B cell (primary cell): ENCODE measurements at regions not wholly inside any gene's neighbourhood (a gene's known extent, or its start where the extent isn't known, plus 50 kb on each side); places are given as distances from the start of the nearest gene placed in this dataset.

ENCODE experiments used
- ATAC-seq: fragments of 200-7000 bp; cut with Tn5 transposase; one replicate; pipeline ENCODE4 v1.10.0; 2021; ENCODE audit warnings: low read depth, mild to moderate bottlenecking, moderate number of reproducible peaks, moderate library complexity
- CTCF ChIA-PET: fragments of 350-600 bp; sonication (Branson Sonifier 250); formaldehyde crosslinking; loops from one replicate; lab custom pipeline; 2021; ENCODE audit warnings: antibody characterized with exemption, inconsistent platforms; lab: Charles Lee
- POLR2A ChIA-PET: fragments of 350-600 bp; sonication (Branson Sonifier 250); formaldehyde crosslinking; loops from one replicate; lab custom pipeline; 2021; ENCODE audit warnings: antibody characterized with exemption; lab: Charles Lee
- DNase-seq: peaks from one replicate; pipeline ENCODE4 v3.0.0; 2013
- H2AFZ ChIP-seq: 2 replicates; pipeline ENCODE4 v1.6.1; 2012; ENCODE audit warnings: mild to moderate bottlenecking, low read depth, low read length; ENCODE audit not compliant: insufficient read depth, poor library complexity, severe bottlenecking
- H3K27ac ChIP-seq, 2 donors: 1 replicate in 1 of 2; 2 replicates in 1 of 2; pipeline ENCODE4 v1.5.1; 2012 to 2013; ENCODE audit warnings: low read length in 2 of 2, mild to moderate bottlenecking in 2 of 2, moderate library complexity in 1 of 2
- H3K27me3 ChIP-seq, 4 experiments: fragments of 200-600 bp in 1 of 4; sonication (generic) in 1 of 4; replicated peaks in 1 of 4; 1 replicate in 2 of 4; 2 replicates in 2 of 4; pipeline versions ENCODE4 v1.6.1 to v1.7.0; 2013 to 2016; ENCODE audit warnings: low read length in 3 of 4, mild to moderate bottlenecking in 2 of 4, mixed read lengths in 1 of 4, moderate library complexity in 1 of 4; ENCODE audit not compliant: insufficient read depth in 4 of 4, control insufficient read depth in 3 of 4; ENCODE audit errors: control extremely low read depth in 1 of 4
- H3K36me3 ChIP-seq, 2 experiments: replicated peaks in 1 of 2; 1 replicate in 1 of 2; 2 replicates in 1 of 2; pipeline versions ENCODE4 v1.6.1 to v1.7.1; 2013; ENCODE audit warnings: low read length in 1 of 2; ENCODE audit not compliant: insufficient read depth in 2 of 2, control insufficient read depth in 1 of 2; ENCODE audit errors: control extremely low read depth in 1 of 2, extremely low read depth in 1 of 2
- H3K4me1 ChIP-seq, 2 donors: fragments of 200-600 bp in 1 of 2; sonication (generic) in 1 of 2; 1 replicate in 1 of 2; 2 replicates in 1 of 2; pipeline versions ENCODE4 v1.5.1 to v1.6.1; 2013 to 2017; ENCODE audit warnings: low read length in 2 of 2; ENCODE audit not compliant: control insufficient read depth in 2 of 2, insufficient read depth in 2 of 2
- H3K4me2 ChIP-seq: replicated peaks from 2 replicates; pipeline ENCODE3; 2012; ENCODE audit warnings: mild to moderate bottlenecking, low read depth, low read length; ENCODE audit not compliant: poor library complexity, severe bottlenecking
- H3K4me3 ChIP-seq, 5 experiments: fragments of 200-600 bp in 1 of 5; sonication (generic) in 1 of 5; 1 replicate in 3 of 5; 2 replicates in 2 of 5; pipeline versions ENCODE4 v1.5.1 to v1.7.0; 2011 to 2016; ENCODE audit warnings: low read length in 4 of 5, mild to moderate bottlenecking in 4 of 5, low read depth in 2 of 5, control low read depth in 1 of 5, moderate library complexity in 1 of 5; ENCODE audit not compliant: insufficient read depth in 1 of 5; ENCODE audit errors: control extremely low read depth in 1 of 5, extremely low read depth in 1 of 5
- H3K79me2 ChIP-seq: fragments of 200-600 bp; sonication (generic); one replicate; pipeline ENCODE4 v1.6.0; 2016; ENCODE audit warnings: low read length; ENCODE audit not compliant: control insufficient read depth, insufficient read depth
- H3K9ac ChIP-seq: fragments of 200-600 bp; sonication (generic); 2 replicates; pipeline ENCODE4 v1.6.1; 2017; ENCODE audit warnings: mild to moderate bottlenecking, low read length, moderate library complexity
- H3K9me3 ChIP-seq, 3 donors: one replicate each; pipeline versions ENCODE4 v1.6.1 to v1.7.1; 2013; ENCODE audit warnings: low read length in 2 of 3; ENCODE audit not compliant: control insufficient read depth in 2 of 3, insufficient read depth in 1 of 3; ENCODE audit errors: control extremely low read depth in 1 of 3
- H4K20me1 ChIP-seq: 2 replicates; pipeline ENCODE4 v1.6.0; 2012; ENCODE audit warnings: mild to moderate bottlenecking, low read length; ENCODE audit not compliant: insufficient read depth, control insufficient read depth, poor library complexity, severe bottlenecking
- H3K27ac Mint-ChIP-seq: one replicate; pipeline ENCODE4 v1.8.0; 2021; ENCODE audit warnings: mixed read lengths
- H3K27me3 Mint-ChIP-seq: one replicate; pipeline ENCODE4 v1.8.0; 2021; ENCODE audit warnings: mixed read lengths
- H3K4me1 Mint-ChIP-seq: one replicate; pipeline ENCODE4 v1.8.0; 2021; ENCODE audit warnings: mixed read lengths
- H3K4me3 Mint-ChIP-seq: one replicate; pipeline ENCODE4 v1.8.0; 2021; ENCODE audit warnings: mixed read lengths
- H3K9me3 Mint-ChIP-seq: one replicate; pipeline ENCODE4 v1.8.0; 2022; ENCODE audit warnings: mixed read lengths; ENCODE audit not compliant: insufficient read depth
- EZH2 ChIP-seq: IDR thresholded peaks from 2 replicates; pipeline ENCODE4 v1.6.1; 2012; ENCODE audit warnings: borderline replicate concordance, low read depth, mild to moderate bottlenecking, moderate library complexity, low read length; ENCODE audit not compliant: insufficient read depth, poor library complexity, severe bottlenecking
- WGBS: methylation state at CpG from one replicate; pipeline ENCODE4 v1.1.5; 2013; ENCODE audit warnings: missing lambda C conversion rate; ENCODE audit not compliant: insufficient coverage; 5-methylcytosine and 5-hydroxymethylcytosine counted together
- intact Hi-C: fragments of 100-400 bp; cut with micrococcal nuclease; formaldehyde crosslinking; loops from one replicate; pipeline ENCODE4 v1.10.0; 2022
- TF ChIP-seq, protein P1 (sequence below): fragments of 200-600 bp; IDR thresholded peaks from one replicate; pipeline ENCODE4 v1.8.0; 2022; ENCODE audit warnings: antibody characterized with exemption, mild to moderate bottlenecking

DNA sequence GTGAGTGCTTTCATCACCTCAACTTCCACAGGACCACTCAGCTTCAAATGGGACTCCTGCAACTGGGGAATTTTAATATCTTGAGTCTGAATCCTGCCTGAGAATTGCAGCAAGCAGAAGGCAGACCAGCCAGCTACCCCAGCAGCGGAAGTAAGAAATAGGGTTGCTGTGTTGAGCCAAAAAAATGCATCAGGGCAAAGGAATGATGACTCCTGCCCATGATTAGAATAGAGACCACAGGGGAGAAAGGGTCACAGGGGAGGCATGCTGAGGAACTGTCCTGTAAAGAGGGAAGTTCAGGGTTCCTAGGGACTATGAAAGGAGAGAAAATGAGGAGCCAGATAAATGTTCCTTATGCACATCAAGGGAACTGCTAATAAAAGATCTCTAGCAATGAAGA, 370.2 kb downstream of the KCTD12 start:
- ATAC-seq (no peak), DNase-seq (no peak)
- peaks cover 22% of the 10 kb centered on the region for H3K27me3 Mint-ChIP-seq
- H3K27me3 ChIP-seq = peaks cover 0 to 4% (median 0%) of the 10 kb centered on the region in 4 experiments
- H3K27ac Mint-ChIP-seq = no peak overlapping the region
- WGBS = 100% methylated on average over 1 of the region's 1 CpG
- H3K9ac ChIP-seq = no peak overlapping the region
- H3K4me2 ChIP-seq = no peak overlapping the region
- peaks cover 0 to 4% (median 0%) of the 10 kb centered on the region in 3 donors for H3K9me3 ChIP-seq
- no peaks in the 10 kb centered on the region for H3K4me1 Mint-ChIP-seq
- ChIA-PET CTCF (no interaction called here), POLR2A (no interaction called here)
- H3K27ac ChIP-seq = no peak overlapping the region
- intact Hi-C loops = no loop called here
- H3K4me3 ChIP-seq = no peak overlapping the region
- TF ChIP-seq, protein P1, sequence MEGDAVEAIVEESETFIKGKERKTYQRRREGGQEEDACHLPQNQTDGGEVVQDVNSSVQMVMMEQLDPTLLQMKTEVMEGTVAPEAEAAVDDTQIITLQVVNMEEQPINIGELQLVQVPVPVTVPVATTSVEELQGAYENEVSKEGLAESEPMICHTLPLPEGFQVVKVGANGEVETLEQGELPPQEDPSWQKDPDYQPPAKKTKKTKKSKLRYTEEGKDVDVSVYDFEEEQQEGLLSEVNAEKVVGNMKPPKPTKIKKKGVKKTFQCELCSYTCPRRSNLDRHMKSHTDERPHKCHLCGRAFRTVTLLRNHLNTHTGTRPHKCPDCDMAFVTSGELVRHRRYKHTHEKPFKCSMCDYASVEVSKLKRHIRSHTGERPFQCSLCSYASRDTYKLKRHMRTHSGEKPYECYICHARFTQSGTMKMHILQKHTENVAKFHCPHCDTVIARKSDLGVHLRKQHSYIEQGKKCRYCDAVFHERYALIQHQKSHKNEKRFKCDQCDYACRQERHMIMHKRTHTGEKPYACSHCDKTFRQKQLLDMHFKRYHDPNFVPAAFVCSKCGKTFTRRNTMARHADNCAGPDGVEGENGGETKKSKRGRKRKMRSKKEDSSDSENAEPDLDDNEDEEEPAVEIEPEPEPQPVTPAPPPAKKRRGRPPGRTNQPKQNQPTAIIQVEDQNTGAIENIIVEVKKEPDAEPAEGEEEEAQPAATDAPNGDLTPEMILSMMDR = no peak
- TF ChIP-seq EZH2 = no peak
- H3K4me3 Mint-ChIP-seq = no peak overlapping the region
- no peaks in the 10 kb centered on the region for H3K36me3 ChIP-seq
- no peaks in the 10 kb centered on the region for H3K9me3 Mint-ChIP-seq
- H3K4me1 ChIP-seq = no peaks in the 10 kb centered on the region
- no peaks in the 10 kb centered on the region for H3K79me2 ChIP-seq
- no peak overlapping the region for H2AFZ ChIP-seq
- no peaks in the 10 kb centered on the region for H4K20me1 ChIP-seq

- Histone ChIP-seq H3K27me3 (peaks cover 0 to 4% (median 0%) of the 10 kb centered on the region in 4 experiments), H3K36me3 (no peaks in the 10 kb centered on the region), H4K20me1 (no peaks in the 10 kb centered on the region), H3K9me3 (no peaks in the 10 kb centered on the region), H3K4me3 (no peak overlapping the region), H2AFZ (no peak overlapping the region), H3K4me1 (no peaks in the 10 kb centered on the region), H3K79me2 (no peaks in the 10 kb centered on the region), H3K9ac (no peak overlapping the region), H3K4me2 (no peak overlapping the region), H3K27ac (no peak overlapping the region)
- Mint-ChIP-seq H3K27me3 (peaks cover 11% of the 10 kb centered on the region), H3K27ac (no peak overlapping the region), H3K4me3 (no peak overlapping the region), H3K9me3 (no peaks in the 10 kb centered on the region), H3K4me1 (no peaks in the 10 kb centered on the region)
- ChIA-PET POLR2A (no interaction called here), CTCF (interaction anchor here (0.7 kb wide), 1 partner anchor 42 kb away, joined by 3 read pairs; no protein-coding TSS in a partner anchor)
- DNase-seq (no peak), ATAC-seq (no peak)
- TF ChIP-seq, protein P1 = no peak
- TF ChIP-seq EZH2 = no peak
- WGBS = no CpG with 5 or more reads among the region's 1 CpG
- intact Hi-C loops = no loop called here
These were observed 373.5 kb downstream of the KCTD12 start for GRCh38 chr13:76512721-76513145.
